ENCODE measurements at regions not wholly inside any gene's neighbourhood (a gene's known extent, or its start where the extent isn't known, plus 50 kb on each side); places are given as distances from the start of the nearest gene placed in this dataset.
"Not testable (repeated sequence)": the region's sequence is repeated elsewhere in the genome, so short reads cannot be mapped to it uniquely, and the experiment has no call there.

DNA sequence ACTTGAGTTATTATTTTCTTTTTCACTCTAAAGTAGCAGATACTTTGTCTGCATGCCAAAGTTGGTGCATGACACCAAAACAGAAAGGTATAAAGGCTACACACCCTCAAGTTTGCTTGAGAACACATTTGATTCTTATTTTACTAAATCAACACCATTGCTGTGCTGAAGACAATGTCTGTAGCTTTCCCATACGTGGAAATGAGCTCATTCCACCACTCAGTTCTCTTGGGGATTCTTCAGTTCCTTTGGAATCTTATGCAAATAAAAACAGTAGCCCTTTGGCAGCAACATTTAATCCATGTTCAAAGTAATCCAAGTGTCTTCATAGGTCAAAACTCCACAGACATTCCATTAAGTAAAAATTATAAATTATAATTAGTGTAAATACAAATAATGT is 264.9 kb downstream of the TLE1 start:
- DNase-seq: no peak

DNA sequence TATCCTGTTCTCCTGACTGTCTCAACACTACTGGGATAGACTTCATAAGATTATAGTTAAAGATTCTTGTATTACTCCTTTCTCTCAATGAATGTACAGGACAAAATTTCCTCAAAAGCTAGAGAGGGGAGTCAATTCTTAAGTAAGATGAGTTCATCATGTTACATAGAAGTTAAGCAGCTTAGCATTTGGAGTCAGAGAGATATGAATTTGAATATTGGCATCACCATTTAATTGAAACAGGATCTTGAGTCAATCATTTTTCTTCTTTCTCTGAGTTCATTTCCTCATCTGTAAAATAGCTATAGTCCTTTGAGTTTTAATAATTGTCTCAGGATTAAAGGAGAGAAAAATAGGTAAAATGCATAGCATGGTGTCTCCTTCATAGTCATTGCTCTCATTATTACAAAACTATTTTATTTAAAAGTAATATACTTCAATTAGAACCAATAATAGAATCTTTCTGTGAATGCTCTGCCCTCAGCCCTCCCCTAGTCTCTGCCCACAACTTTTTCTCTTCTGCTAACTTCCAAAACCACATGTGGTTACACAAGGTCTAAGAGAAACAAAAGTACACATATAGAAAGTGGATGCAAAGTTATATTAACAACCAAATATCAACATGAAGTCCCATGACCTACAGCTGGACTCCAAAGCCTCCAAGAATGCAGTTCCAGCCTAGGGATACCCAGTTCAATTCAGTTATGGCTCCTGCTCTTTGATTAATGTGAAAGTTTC is 265.6 kb downstream of the TLE1 start:
- no peak for DNase-seq

DNA sequence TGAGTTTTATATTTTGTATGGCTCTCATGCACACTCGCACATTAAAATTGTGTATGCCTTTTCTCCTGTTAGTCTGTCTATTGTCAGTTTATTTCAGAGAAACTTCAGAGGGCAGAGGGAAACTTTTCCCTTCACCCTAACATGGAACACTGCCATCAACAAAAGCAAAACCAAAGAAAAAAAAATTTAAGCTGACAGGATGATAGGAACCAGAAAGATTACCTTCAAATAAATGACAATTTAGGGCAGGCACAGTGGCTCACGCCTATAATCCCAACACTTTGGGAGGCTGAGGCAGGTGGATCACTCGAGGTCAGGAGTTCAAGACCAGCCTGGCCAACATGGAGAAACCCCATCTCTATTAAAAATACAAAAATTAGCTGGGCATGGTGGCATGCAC is 268.3 kb downstream of the TLE1 start:
- not testable (repeated sequence) for DNase-seq

DNA sequence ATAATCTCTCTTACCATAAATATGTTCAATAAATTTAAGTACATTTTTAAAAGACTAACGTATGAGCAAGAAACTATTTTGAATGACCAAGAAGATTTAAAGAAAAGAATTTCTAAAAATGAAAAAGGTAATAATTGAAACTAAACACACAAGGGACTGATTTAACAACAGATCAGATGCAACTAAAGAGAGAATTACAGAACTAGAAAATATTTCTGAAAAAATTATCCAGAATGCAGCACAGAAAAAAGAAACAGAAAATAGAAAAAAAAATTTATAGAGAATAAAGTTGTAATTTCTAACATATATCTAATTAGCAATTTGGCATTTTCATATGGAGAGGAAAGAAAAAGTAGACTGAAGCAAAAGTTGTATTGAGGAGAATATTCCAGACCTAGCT is 269.3 kb downstream of the TLE1 start:
- DNase-seq: no peak

DNA sequence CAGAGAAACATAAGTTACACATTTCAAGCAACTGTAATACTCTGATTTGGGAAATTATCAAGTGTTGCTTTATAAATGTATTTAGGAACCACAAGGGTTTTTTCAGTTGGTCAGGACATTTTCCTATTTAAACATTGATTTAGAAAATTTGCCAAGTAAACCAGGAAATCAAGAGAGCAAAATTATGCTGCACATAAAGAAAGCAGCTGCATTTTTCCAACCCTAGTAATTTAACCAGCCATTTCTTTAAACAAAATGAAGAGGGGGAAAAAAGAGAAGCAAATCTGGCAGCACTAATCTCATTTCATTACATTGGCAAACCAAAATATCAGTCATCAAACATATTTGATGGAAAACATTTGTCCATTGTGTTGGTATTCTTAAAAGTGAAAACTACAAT is 271.4 kb downstream of the TLE1 start:
- no peak for DNase-seq

DNA sequence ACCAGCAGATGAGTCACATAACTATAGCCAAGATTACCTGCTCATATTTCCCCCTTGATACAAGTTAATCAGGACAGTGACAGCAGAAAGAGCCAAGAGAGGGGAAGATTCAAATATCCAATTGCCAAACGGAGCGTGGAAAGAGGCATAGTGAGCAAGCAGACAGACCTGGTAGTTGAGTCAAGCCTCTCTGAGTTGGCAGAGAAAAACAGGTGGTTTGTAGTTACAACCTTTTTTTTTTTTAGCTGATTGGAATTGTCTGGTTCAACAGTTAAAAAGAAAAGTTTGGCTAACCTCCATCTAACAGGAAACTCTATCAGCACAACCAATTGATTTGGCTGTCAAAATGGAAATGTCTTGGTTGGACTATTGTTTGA is 272.1 kb downstream of the TLE1 start:
- no peak for DNase-seq

DNA sequence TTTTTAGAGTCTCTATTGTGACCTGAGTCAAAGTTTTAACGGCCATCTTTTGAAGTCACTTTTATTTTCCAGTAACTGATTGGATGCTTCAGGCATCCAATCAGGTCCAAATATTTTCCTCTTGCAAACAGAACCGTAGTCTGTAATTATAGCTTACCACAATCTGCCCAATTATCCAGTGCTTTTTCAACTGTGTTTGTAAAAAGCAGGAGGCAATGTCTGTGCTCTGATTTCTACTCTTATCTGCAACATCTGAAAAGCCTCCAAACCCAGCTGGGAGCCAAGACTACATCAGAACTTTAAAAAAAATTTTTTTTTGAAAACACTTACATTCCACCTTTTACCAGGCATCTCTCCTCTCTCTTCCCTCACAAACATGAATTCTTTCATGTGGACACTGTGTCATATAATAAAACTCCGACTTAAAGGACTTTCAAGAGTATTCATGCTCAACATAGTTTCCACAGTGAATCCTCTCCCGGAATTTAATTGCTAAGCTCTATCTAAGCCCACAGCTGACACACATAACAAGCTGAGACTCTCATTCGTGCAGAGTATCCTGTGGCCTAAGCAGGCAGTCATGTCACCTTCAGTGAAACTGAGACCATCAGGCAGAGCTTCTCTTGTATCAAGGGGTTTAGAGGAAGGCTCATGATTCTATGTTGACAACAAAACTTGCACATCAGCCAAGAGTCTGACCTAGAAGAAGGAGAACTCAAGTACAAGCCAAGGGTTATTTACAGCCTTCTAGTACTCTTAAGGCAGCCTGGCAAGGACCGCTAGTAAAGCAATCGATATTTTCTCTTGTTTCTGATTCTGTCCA is 272.7 kb downstream of the TLE1 start:
- no peak for DNase-seq

DNA sequence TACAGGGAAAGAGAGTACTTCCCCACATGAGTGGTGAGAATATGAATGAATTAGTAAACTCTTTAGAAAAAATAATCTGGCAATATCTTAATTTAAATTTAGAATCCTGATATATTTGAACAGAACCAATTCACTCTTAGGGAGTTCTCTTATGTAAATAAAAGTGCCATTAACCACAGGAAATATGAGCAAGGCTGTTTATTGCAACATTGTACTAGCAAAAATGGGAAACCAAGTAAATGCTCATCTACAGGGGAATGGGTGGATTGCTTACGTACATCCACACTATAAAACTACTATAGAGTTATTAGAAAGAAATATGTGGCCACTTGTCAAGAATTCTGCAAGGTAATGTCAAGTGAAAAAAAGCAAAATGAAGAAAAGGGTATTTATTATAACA is 274.5 kb downstream of the TLE1 start:
- no peak for DNase-seq

DNA sequence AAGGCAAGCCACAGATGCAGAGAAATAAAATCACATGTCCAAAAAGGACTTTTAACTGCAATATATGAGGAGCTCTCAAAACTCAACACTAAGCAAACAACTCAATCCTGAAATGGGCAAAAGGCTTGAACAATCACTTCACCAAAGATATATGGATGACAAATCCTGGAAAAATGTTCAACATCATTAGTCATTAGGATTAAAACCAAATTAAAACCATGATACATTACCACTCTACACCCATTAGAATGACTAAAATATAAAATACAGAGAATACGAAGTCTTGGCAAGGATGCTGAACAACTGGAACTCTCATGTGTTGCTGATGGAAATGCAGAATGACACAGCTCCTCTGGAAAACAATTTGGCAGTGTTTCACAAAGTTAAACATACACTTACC is 277.4 kb downstream of the TLE1 start:
- no peak for DNase-seq

DNA sequence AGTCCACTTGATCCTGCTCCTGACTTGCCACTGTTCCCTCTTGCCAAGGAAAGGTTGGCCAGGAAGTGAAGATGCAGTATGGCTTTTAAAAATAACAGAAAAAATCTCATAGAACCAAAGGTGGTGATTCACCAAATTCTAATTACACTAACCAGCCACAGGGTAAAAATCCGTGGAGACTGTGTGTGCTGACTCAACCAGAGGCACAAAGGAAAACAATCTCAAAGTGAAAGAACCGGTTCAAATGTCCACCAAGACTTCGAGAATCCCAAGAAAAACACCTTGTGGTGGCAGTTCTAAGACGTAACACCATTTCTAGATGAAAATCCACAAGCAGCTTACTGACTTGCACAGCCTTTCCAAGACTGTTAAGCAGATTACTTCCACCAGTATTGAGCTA is 279.1 kb downstream of the TLE1 start:
- no peak for DNase-seq

DNA sequence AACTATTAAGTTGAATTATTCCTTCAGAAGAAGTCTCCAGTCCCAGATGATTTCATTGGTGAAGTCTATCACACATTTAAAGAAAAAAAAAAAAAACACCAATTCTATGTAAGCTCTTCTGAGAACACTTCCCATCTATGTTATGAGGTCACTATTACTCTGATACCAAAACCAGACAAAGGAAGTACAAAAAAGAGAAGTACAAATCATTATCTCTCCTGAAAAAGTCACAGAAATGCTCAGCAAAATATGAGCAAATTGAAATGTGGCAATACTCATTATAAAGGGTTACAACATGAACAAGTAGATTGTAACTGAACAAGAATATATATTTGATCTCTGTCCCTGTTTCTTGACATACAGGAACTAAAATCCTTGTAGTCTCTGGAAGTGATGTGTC is 280.4 kb downstream of the TLE1 start:
- DNase-seq: no peak

DNA sequence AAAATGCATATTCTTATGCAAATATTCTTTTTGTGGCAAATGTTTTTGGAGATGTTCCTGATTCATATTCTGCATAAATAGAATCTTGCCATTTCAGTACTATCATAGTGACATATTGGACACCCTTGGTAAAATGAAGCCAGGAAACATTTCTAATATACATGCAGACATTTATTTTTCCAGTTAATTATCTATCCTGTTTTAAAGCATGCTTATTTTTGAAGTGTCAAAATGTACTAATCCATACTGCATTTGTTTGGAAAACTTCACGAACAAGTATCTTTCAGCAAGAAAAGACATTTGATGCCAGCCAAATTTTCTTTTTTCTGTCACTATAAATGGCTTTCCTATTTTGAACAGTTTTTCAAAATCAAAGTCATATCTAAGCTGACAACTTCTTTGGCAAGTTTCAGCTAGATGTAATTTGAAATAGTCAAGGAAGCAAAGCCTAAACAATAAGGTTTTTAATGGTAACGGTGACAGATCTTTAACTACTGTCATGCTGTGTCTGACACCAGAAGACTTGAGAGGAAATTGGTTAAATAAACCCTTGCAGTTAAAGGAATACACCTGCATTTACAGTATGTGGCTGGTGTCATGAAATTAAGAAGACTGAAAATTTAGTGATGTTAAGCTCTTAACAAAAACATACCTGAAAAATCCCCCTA is 284.3 kb downstream of the TLE1 start:
- DNase-seq: no peak

DNA sequence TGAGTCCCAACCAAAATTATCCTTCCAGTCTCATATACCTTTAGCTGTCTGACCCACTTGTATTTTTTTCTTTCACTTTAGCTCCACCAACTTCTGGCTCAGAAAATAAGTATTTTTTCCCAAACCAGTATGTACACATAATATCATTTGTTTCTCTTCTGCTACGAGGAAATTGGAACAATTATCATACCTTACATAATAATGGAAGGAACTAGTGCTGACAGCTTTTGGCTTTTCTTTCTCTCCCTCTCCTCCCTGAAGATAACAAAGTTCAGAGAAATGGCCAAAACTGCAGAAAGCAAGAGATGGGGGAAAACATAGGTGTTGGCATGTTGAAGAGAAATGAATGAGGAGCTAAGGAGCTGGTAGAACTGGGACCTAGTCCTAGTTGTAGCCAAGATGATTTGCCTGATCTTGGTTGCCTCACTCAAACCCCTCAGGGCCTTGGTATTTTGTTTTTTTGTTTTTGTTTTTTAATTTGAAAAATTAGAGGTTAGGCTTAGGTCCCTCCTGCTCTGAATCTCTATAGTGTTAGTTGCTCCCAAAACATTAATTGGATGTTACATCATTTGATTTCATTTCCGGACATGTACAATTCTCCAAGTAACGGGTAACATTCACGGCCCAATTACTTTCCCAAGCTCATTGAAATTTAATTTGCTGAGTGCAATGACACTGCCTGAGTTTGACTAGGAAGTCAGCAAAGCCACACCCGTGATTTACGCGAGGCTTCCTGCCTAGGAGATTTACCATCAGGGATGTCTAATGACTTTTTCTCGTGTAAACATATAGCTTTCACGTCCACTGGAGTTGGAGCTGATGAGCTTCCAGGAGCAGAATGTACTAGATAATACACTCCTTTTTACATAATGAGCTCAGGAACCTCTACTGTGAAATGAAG is 291.6 kb downstream of the TLE1 start:
- DNase-seq: no peak

DNA sequence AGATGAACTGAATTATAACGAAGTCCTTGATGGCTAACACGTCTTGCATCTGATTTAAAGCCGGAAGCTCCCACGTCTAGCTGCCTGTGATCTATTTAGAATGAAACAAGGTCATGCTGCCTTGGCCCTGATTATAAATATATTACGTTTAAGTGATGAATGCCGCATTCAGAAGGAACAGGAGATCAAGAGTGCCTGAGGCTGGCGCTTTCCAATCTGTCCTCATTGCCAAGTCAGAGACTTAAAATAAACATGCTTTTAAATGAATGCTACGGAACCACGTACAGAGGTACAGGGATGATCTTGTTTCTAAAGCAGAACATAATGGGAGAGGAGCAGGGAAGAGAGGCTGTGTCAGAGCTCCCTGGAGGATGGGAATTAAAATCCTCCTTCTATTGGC is 292.8 kb downstream of the TLE1 start:
- no peak for DNase-seq

DNA sequence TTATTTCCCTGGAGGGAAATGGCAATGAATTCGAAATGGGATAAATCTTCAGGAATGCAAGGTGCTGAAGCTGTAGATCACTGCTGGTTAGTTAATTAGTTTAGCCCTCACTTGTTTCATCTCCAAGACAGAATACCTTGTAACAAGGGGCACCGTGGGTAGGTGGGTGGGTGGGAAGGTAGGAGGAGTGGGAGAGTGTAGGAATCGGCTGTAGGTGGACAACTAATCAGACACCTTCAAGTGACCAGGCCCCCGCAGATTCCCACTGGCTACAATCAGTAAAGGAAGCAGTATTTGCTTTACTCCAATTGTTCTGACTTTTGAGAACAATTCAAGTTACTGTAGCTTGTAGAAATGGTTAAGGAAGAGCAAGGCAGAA is 293.7 kb downstream of the TLE1 start:
- no peak for DNase-seq

DNA sequence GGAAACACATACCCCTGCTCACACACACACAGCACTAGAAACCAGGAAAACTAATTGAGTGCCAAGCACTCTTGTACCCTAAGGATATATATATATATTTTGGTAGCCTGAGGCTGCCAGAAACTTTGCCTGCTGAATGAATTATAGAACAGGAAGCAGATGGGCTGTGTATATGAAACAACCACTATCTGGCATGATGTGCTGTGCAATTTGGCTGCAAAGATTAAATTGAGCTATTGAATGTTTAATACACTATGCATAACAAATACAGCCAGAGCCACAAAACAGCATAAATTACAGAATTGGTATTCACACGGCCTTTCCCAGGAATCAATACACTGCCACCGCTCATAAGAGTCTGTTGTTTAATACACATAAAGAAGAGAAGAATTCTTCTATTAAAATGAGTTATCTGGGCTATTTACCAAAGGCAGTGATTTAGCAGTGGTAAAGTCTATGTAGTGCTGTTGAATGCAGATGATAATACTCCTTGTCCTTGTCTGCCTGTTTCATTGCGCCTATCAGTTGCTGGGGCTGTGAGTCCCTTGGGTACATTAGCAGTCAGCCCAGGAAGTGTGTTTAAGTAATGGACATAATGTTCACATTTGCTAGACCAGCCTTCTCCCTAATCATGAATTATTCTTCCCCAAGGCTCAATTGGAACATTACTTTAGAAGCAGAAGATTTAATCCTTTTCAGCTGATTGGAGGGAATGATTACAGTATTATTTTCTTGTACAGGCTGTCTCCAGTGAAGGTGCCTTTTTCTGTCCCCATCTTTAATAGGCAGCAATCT is 294.3 kb downstream of the TLE1 start:
- no peak for DNase-seq

DNA sequence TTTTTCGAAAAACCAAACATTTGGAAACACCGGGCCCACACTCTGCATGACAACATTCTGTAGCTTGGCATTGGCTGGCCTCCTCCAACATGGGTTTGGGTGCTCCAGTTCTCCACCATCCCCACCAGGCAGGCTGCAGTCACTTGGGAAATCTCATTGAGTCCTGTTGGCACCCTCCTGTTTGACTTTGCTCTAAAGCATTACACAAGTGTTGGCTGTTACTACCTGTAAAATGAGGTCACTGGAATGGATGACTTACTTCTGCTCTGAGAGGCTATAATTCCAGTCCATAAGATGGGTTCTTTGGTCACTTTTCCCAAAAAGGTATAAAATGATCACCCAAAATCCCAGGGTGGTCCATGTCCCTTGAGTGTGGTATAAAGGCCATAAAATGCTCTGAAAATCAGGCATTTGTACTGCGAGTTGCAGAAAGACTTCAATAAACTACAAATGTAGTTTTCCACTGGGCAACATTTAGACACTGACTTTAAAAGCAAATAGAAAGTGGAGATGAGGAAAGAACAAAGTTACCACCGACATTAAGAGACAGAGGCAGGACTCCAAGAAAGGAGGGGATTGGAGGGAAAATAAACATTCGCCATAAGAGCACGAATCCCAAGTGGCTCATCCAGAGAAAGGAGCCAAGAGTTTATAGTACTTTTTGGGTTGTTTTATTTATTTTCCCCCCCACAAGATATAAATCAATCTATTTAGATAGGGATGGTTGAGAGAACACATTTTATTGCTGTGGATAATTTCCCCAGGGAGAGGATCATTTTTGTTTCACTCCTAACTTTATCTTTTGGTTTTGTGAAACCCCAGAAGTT is 295.1 kb downstream of the TLE1 start:
- no peak for DNase-seq

DNA sequence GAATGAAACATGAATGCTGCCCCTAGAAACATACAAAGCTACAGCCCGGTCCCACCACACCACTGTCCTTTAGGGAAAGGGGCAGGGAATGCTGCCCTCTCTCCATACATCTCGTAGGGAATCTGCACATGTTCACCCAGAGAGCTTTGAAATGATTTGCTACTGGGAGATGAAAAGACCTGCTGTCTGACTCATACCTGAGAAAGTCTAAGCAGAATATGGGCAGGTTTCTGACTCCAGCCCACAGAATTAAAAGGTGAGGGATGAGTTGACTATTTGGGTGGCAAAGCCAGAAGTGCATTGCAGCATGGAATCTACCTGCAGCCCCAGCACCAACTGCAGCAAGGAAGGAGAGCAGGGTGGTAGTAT is 297.9 kb downstream of the TLE1 start:
- no peak for DNase-seq

DNA sequence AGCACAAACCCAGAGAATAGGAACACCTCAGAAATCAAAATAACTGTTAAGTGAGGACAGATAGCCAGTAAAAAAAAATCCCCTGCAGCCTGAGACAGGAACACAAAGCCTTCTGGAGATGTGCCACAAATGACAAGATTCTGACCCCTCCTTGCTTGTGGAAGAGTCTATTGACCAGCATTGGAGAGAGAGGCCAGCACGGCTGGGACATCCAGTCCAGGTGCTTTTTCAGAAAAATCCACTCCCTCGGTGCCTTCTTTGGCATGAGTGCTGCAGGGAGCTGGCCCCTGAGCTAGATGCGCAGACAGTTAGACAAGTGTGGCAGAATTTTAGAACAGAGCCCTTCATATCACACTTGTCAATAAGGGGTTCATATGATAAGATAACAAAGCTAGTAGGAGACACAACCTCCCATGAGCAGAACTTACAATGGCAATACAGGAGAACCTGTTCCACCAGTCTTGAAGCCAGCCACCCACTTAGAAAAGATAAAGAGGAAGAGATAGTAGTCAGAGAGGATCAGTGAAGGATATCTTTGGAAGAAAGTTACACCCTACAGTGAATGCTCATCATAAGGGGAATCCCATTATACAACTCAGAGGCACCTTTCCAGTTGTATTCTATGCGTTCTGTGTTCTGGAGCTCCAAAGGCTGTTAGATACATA is 298.4 kb downstream of the TLE1 start:
- no peak for DNase-seq

DNA sequence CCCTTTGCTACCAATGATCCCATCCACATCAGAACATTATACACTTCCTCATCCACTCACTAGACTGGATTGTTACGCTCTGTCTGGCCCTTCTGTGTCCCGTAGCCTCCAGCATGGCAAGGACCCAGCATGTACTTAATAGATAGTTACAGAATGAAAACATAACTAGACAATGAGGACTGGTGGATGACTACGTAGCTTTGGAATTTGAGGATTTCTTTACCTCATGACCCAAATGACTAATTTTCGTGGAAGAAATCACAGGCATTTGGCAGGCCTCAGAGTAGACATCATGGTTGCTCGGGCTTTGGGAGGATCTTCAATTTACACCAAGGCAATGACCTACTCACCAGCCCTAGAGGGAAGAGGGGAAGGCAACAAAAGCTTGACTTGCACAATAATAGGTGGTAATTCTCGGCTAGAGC is 299.8 kb downstream of the TLE1 start:
- no peak for DNase-seq

DNA sequence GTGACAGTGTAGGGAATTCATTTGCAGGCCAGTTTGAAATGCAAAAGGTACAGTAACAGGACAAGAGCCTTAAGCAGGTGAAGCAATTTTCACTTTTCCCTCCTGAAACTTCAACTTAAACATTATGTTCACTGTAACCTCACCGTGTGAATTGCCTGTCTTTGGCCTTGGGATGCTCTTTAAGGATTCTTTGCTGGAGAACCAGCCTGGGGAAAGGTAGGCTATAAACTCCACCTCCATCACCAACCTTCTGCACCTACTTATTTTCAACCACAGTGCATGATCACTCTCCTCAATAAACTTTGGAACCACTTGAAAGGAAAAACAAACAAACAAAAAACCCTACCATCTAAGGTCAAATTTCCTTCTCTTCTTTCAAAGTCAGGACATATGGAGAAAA is 300.5 kb downstream of the TLE1 start:
- no peak for DNase-seq

Measured in activated CD4-positive, alpha-beta T cell treated with anti-CD3 and anti-CD28 coated beads for 48 hours (primary cell).